HG02798 (cell line): ENCODE measurements at regions not wholly inside any gene's neighbourhood (a gene's known extent, or its start where the extent isn't known, plus 50 kb on each side); places are given as distances from the start of the nearest gene placed in this dataset.
"Not testable (repeated sequence)": the region's sequence is repeated elsewhere in the genome, so short reads cannot be mapped to it uniquely, and the experiment has no call there.

Experiments
- ATAC-seq: cut with Tn5 transposase; IDR thresholded peaks from one replicate; pipeline ENCODE4 v1.9.1; 2021; ENCODE audit warnings: mild to moderate bottlenecking; ENCODE audit not compliant: unreplicated experiment, poor library complexity

- not testable (repeated sequence) for ATAC-seq
Measured at GRCh38 chr12:74174961-74175360, 362.7 kb upstream of the ATXN7L3B start.

GRCh38 chr12:74185360-74185759, 352.3 kb upstream of the ATXN7L3B start:
- no peak for ATAC-seq

GRCh38 chr12:74193191-74193590, 344.4 kb upstream of the ATXN7L3B start:
- no peak for ATAC-seq

GRCh38 chr12:74204236-74204635, 333.4 kb upstream of the ATXN7L3B start:
- ATAC-seq: no peak

GRCh38 chr12:74227846-74228545, 309.6 kb upstream of the ATXN7L3B start:
- ATAC-seq: no peak

- no peak for ATAC-seq
Measured at GRCh38 chr12:74229671-74230070, 308.0 kb upstream of the ATXN7L3B start.

GRCh38 chr12:74235342-74235741, 302.3 kb upstream of the ATXN7L3B start:
- no peak for ATAC-seq

- ATAC-seq: no peak
Measured at GRCh38 chr12:74241341-74241740, 296.3 kb upstream of the ATXN7L3B start.

GRCh38 chr12:74242088-74242487, 295.5 kb upstream of the ATXN7L3B start:
- ATAC-seq: no peak

GRCh38 chr12:74245458-74245857, 292.2 kb upstream of the ATXN7L3B start:
- ATAC-seq: no peak

- ATAC-seq: no peak
Measured at GRCh38 chr12:74250891-74251290, 286.7 kb upstream of the ATXN7L3B start.

GRCh38 chr12:74253826-74254225, 283.8 kb upstream of the ATXN7L3B start:
- ATAC-seq: not testable (repeated sequence)

- ATAC-seq: no peak
Measured at GRCh38 chr12:74254784-74255183, 282.9 kb upstream of the ATXN7L3B start.

GRCh38 chr12:74259199-74259598, 278.4 kb upstream of the ATXN7L3B start:
- ATAC-seq: no peak

- ATAC-seq: no peak
Measured at GRCh38 chr12:74264692-74265091, 272.9 kb upstream of the ATXN7L3B start.

GRCh38 chr12:74269355-74269754, 268.3 kb upstream of the ATXN7L3B start:
- ATAC-seq: not testable (repeated sequence)

- no peak for ATAC-seq
Measured at GRCh38 chr12:74280156-74280655, 257.4 kb upstream of the ATXN7L3B start.

GRCh38 chr12:74281401-74282180, 256.0 kb upstream of the ATXN7L3B start:
- not testable (repeated sequence) for ATAC-seq

- ATAC-seq: no peak
Measured at GRCh38 chr12:74283646-74284045, 254.0 kb upstream of the ATXN7L3B start.

- ATAC-seq: no peak
Measured at GRCh38 chr12:74285773-74286172, 251.9 kb upstream of the ATXN7L3B start.

- ATAC-seq: no peak
Measured at GRCh38 chr12:74286254-74286653, 251.4 kb upstream of the ATXN7L3B start.
